ENCODE measurements at regions not wholly inside any gene's neighbourhood (a gene's known extent, or its start where the extent isn't known, plus 50 kb on each side); places are given as distances from the start of the nearest gene placed in this dataset.

- TF ChIP-seq AR (CRISPR knock-in tag; IDR thresholded peaks at IDR 0.05) (no peak), OVOL2 (CRISPR knock-in tag; IDR thresholded peaks at IDR 0.05; ENCODE audit: borderline replicate concordance) (no peak), TCF7 (CRISPR knock-in tag; IDR thresholded peaks at IDR 0.05; ENCODE audit: low read depth) (no peak), ELF4 (CRISPR knock-in tag; IDR thresholded peaks at IDR 0.05; ENCODE audit: low read depth) (no peak), CBFB (CRISPR knock-in tag; IDR thresholded peaks at IDR 0.05; ENCODE audit: low read depth) (no peak)
These were observed 84.9 kb upstream of the ADAMTS20 start (continued) for GRCh38 chr12:43636725-43637463.

GRCh38 chr12:43621262-43621661, 69.3 kb upstream of the ADAMTS20 start:
- CTCF ChIA-PET: no interaction called here

More at GRCh38 chr12:43621262-43621661, 69.3 kb upstream of the ADAMTS20 start:
- Mint-ChIP-seq H3K27ac (no peak overlapping the region), H3K4me3 (no peak overlapping the region), H3K9me3 (no peaks in the 10 kb centered on the region), H3K27me3 (ENCODE audit: low read depth) (no peaks in the 10 kb centered on the region; the same call in 1 of the 2 replicates), H3K4me1 (no peaks in the 10 kb centered on the region), H3K36me3 (no peaks in the 10 kb centered on the region)
- POLR2A ChIA-PET: no interaction called here
- ATAC-seq: peak; percentile 63; the same call in 1 of the 2 replicates
- TF ChIP-seq IRF1 (CRISPR knock-in tag; IDR thresholded peaks at IDR 0.05) (no peak), FOXP4 (CRISPR knock-in tag; IDR thresholded peaks at IDR 0.05) (no peak), IRF2 (CRISPR knock-in tag; IDR thresholded peaks at IDR 0.05; ENCODE audit: borderline replicate concordance, low read depth) (no peak), E2F1 (CRISPR knock-in tag; IDR thresholded peaks at IDR 0.05) (no peak), ZSCAN18 (CRISPR knock-in tag; IDR thresholded peaks at IDR 0.05) (no peak), KAT7 (CRISPR knock-in tag; IDR thresholded peaks at IDR 0.05; ENCODE audit: borderline replicate concordance) (no peak), GRHL2 (CRISPR knock-in tag; IDR thresholded peaks at IDR 0.05; ENCODE audit: insufficient replicate concordance, severe bottlenecking) (no peak), SP1 (CRISPR knock-in tag; conservative IDR thresholded peaks at IDR 0.05) (no peak), NFYB (CRISPR knock-in tag; conservative IDR thresholded peaks at IDR 0.05; ENCODE audit: low read depth) (no peak), MYBL2 (CRISPR knock-in tag; IDR thresholded peaks at IDR 0.05) (no peak), RELA (CRISPR knock-in tag; IDR thresholded peaks at IDR 0.05; ENCODE audit: borderline replicate concordance) (no peak), ATF1 (CRISPR knock-in tag; IDR thresholded peaks at IDR 0.05) (no peak), CTCF (IDR thresholded peaks at IDR 0.05) (no peak)
- no peak for DNase-seq (ENCODE audit: low spot score)
